ENCODE measurements at regions not wholly inside any gene's neighbourhood (a gene's known extent, or its start where the extent isn't known, plus 50 kb on each side); places are given as distances from the start of the nearest gene placed in this dataset.

DNA sequence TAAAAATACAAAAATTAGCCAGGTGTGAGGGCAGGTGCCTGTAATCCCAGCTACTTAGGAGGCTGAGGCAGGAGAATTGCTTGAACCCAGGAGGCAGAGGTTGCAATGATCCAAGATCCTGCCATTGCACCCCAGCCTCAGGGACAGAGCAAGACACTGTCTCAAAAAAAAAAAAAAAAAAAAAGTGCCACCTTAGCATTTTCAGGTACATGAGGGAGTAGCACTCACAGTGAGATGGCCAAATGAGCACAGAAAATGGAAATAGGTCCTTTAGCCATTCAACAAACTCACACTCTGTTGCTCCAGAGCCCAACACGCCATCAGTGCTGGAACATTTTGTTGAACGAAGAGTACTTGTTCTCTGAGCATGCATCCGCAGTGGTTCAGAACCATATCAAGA, 75.2 kb upstream of the MYL2 start:
- no peak for DNase-seq

DNA sequence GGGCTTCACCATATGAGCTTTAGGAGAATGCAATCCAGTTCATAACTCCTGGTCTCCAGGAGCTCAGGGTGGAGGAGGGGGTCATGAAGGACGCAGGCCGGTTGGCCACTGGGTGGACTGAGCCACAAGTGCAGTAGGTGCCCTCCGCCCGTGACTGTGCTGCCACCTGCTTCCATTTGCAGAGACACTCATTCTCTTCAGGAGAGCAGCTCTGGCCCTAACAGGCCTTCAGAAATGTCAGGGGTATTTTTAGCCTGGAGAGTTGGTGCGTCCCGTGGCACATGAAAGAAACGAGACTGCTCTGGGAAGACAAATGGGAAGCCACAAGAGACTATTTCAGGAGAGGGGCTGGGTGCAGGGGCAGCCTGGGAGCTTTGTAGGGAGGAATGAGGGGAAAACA, 74.6 kb upstream of the MYL2 start:
- DNase-seq: no peak

- no peak for DNase-seq
These were observed 73.1 kb upstream of the MYL2 start for GRCh38 chr12:110993434-110993833.

GRCh38 chr12:110992909-110993308, 72.5 kb upstream of the MYL2 start:
- DNase-seq: no peak

GRCh38 chr12:110983811-110984210, 63.4 kb upstream of the MYL2 start:
- DNase-seq: no peak

- DNase-seq: no peak
These were observed 52.5 kb upstream of the MYL2 start for GRCh38 chr12:110972866-110973265.

- no peak for DNase-seq
These were observed 51.6 kb upstream of the MYL2 start for GRCh38 chr12:110971936-110972335.

GRCh38 chr12:110971189-110971920, 51.0 kb upstream of the MYL2 start:
- no peak for DNase-seq
